Esophagus (tissue), 2 donors: ENCODE measurements at regions not wholly inside any gene's neighbourhood (a gene's known extent, or its start where the extent isn't known, plus 50 kb on each side); places are given as distances from the start of the nearest gene placed in this dataset.
"Not testable (repeated sequence)": the region's sequence is repeated elsewhere in the genome, so short reads cannot be mapped to it uniquely, and the experiment has no call there.

Experiments used
- H3K27ac ChIP-seq, 2 donors: one replicate each; pipeline ENCODE4 v1.5.1; 2013; ENCODE audit warnings: low read depth in 2 of 2, mild to moderate bottlenecking in 2 of 2, inconsistent platforms in 1 of 2, low read length in 1 of 2, moderate library complexity in 1 of 2
- H3K27me3 ChIP-seq, 2 donors: one replicate each; pipeline ENCODE4 v1.6.1; 2013; ENCODE audit warnings: low read length in 2 of 2, control low read depth in 1 of 2, mild to moderate bottlenecking in 1 of 2; ENCODE audit not compliant: insufficient read depth in 2 of 2, control insufficient read depth in 1 of 2
- H3K36me3 ChIP-seq, 2 donors: one replicate each; pipeline ENCODE4 v1.6.1; 2013; ENCODE audit warnings: low read length in 1 of 2; ENCODE audit not compliant: control insufficient read depth in 2 of 2, insufficient read depth in 2 of 2
- H3K4me1 ChIP-seq, 2 donors: one replicate each; pipeline ENCODE4 v1.6.1; 2013; ENCODE audit warnings: low read length in 1 of 2; ENCODE audit not compliant: control insufficient read depth in 2 of 2, insufficient read depth in 2 of 2
- H3K4me3 ChIP-seq, 2 donors: one replicate each; pipeline ENCODE4 v1.5.1; 2013; ENCODE audit warnings: low read length in 2 of 2, mild to moderate bottlenecking in 2 of 2, low read depth in 1 of 2, moderate library complexity in 1 of 2
- H3K9me3 ChIP-seq, 2 donors: one replicate each; pipeline ENCODE4 v1.6.1; 2013; ENCODE audit warnings: mild to moderate bottlenecking in 2 of 2, low read depth in 1 of 2, low read length in 1 of 2, moderate library complexity in 1 of 2; ENCODE audit not compliant: control insufficient read depth in 2 of 2, insufficient read depth in 1 of 2
- WGBS, 2 donors: extraction: QIAGEN DNeasy Blood & Tissue Kit; methylation state at CpG; one replicate each; pipeline ENCODE4 v1.1.7; 2013; 5-methylcytosine and 5-hydroxymethylcytosine counted together
- donor health status: healthy with polysubstance abuse.
- donor health status: Bipolar disorder and iron deficiency.

GRCh38 chr5:58172946-58173345 is 286.9 kb downstream of the PLK2 start:
- H3K27me3 ChIP-seq = no peaks in the 10 kb centered on the region
- 95 to 97% methylated on average over 1 of the region's 1 CpG for WGBS, 2 donors
- H3K4me3 ChIP-seq = no peak overlapping the region
- H3K4me1 ChIP-seq = no peaks in the 10 kb centered on the region
- no peaks in the 10 kb centered on the region for H3K9me3 ChIP-seq
- no peaks in the 10 kb centered on the region for H3K36me3 ChIP-seq
- no peak overlapping the region for H3K27ac ChIP-seq

GRCh38 chr5:58165152-58165551 is 294.7 kb downstream of the PLK2 start:
- no peaks in the 10 kb centered on the region for H3K36me3 ChIP-seq
- WGBS, 2 donors = 78 to 85% methylated on average over 3 of the region's 3 CpGs
- H3K27ac ChIP-seq = no peak overlapping the region
- no peaks in the 10 kb centered on the region for H3K27me3 ChIP-seq
- H3K4me1 ChIP-seq = no peaks in the 10 kb centered on the region
- no peak overlapping the region for H3K4me3 ChIP-seq
- no peaks in the 10 kb centered on the region for H3K9me3 ChIP-seq

- WGBS, 2 donors = 70 to 85% methylated on average over 6 of the region's 6 CpGs
Measured at GRCh38 chr5:58161889-58162288, 298.0 kb downstream of the PLK2 start.

GRCh38 chr5:58156973-58157701 is 302.7 kb downstream of the PLK2 start:
- Histone ChIP-seq H3K9me3 (no peaks in the 10 kb centered on the region), H3K27ac (no peak overlapping the region), H3K4me3 (no peak overlapping the region), H3K27me3 (no peaks in the 10 kb centered on the region), H3K4me1 (peaks cover 0 to 2% of the 10 kb centered on the region in 2 donors), H3K36me3 (no peaks in the 10 kb centered on the region)
- 30 to 40% methylated on average over 8 of the region's 8 CpGs for WGBS, 2 donors

More at GRCh38 chr5:58161889-58162288, 298.0 kb downstream of the PLK2 start:
- H3K36me3 ChIP-seq, H3K27me3 ChIP-seq, H3K4me1 ChIP-seq, H3K9me3 ChIP-seq, H3K4me3 ChIP-seq, H3K27ac ChIP-seq: not testable (repeated sequence)

GRCh38 chr5:58156361-58156760 is 303.5 kb downstream of the PLK2 start:
- Histone ChIP-seq H3K36me3 (no peaks in the 10 kb centered on the region), H3K9me3 (no peaks in the 10 kb centered on the region), H3K27ac (no peak overlapping the region), H3K4me1 (peaks cover 0 to 2% of the 10 kb centered on the region in 2 donors), H3K4me3 (no peak overlapping the region), H3K27me3 (no peaks in the 10 kb centered on the region)
- WGBS, 2 donors = 80 to 83% methylated on average over 6 of the region's 6 CpGs

GRCh38 chr5:58153255-58153654 is 306.6 kb downstream of the PLK2 start:
- Histone ChIP-seq H3K4me3 (no peak overlapping the region), H3K4me1 (peaks cover 0 to 2% of the 10 kb centered on the region in 2 donors), H3K27me3 (no peaks in the 10 kb centered on the region), H3K36me3 (no peaks in the 10 kb centered on the region), H3K9me3 (no peaks in the 10 kb centered on the region), H3K27ac (no peak overlapping the region)
- 79 to 83% methylated on average over 7 of the region's 7 CpGs for WGBS, 2 donors

- no peak overlapping the region for H3K4me3 ChIP-seq
- H3K36me3 ChIP-seq = no peaks in the 10 kb centered on the region
- 83 to 94% methylated on average over 1 of the region's 1 CpG for WGBS, 2 donors
- H3K27me3 ChIP-seq = no peaks in the 10 kb centered on the region
- no peak overlapping the region for H3K27ac ChIP-seq
- no peaks in the 10 kb centered on the region for H3K9me3 ChIP-seq
- H3K4me1 ChIP-seq = no peaks in the 10 kb centered on the region
Measured at GRCh38 chr5:58151414-58151813, 308.5 kb downstream of the PLK2 start.

GRCh38 chr5:58150926-58151325 is 309.0 kb downstream of the PLK2 start:
- Histone ChIP-seq H3K9me3 (no peaks in the 10 kb centered on the region), H3K27ac (no peak overlapping the region), H3K4me3 (no peak overlapping the region), H3K4me1 (no peaks in the 10 kb centered on the region), H3K36me3 (no peaks in the 10 kb centered on the region), H3K27me3 (no peaks in the 10 kb centered on the region)
- 87 to 94% methylated on average over 2 of the region's 2 CpGs for WGBS, 2 donors

GRCh38 chr5:58149746-58150145 is 310.1 kb downstream of the PLK2 start:
- no peaks in the 10 kb centered on the region for H3K36me3 ChIP-seq
- WGBS, 2 donors = 57 to 64% methylated on average over 4 of the region's 4 CpGs
- no peaks in the 10 kb centered on the region for H3K9me3 ChIP-seq
- H3K27ac ChIP-seq = no peak overlapping the region
- no peak overlapping the region for H3K4me3 ChIP-seq
- no peaks in the 10 kb centered on the region for H3K27me3 ChIP-seq
- no peaks in the 10 kb centered on the region for H3K4me1 ChIP-seq

- Histone ChIP-seq H3K27ac (no peak overlapping the region), H3K9me3 (no peaks in the 10 kb centered on the region), H3K27me3 (no peaks in the 10 kb centered on the region), H3K4me1 (no peaks in the 10 kb centered on the region), H3K4me3 (no peak overlapping the region), H3K36me3 (no peaks in the 10 kb centered on the region)
- 58 to 73% methylated on average over 3 of the region's 3 CpGs for WGBS, 2 donors
Measured at GRCh38 chr5:58149345-58149744, 310.5 kb downstream of the PLK2 start.
